ENCODE measurements at regions not wholly inside any gene's neighbourhood (a gene's known extent, or its start where the extent isn't known, plus 50 kb on each side); places are given as distances from the start of the nearest gene placed in this dataset.
"Not testable (repeated sequence)": the region's sequence is repeated elsewhere in the genome, so short reads cannot be mapped to it uniquely, and the experiment has no call there.

- no peaks in the 10 kb centered on the region for H3K36me3 Mint-ChIP-seq (ENCODE audit: low read depth)
- H3K9me3 Mint-ChIP-seq (ENCODE audit: low read depth) = no peaks in the 10 kb centered on the region
- H3K27ac Mint-ChIP-seq (ENCODE audit: unreplicated experiment) = no peak overlapping the region
- no peak overlapping the region for H3K4me3 Mint-ChIP-seq (ENCODE audit: unreplicated experiment)
- DNase-seq (ENCODE audit: low spot score) = no peak
- no peaks in the 10 kb centered on the region for H3K4me1 Mint-ChIP-seq (ENCODE audit: low read depth)
- H3K27me3 Mint-ChIP-seq (ENCODE audit: low read depth) = no peaks in the 10 kb centered on the region
- TF ChIP-seq CTCF (IDR thresholded peaks at IDR 0.05) = no peak
Observed at GRCh38 chr4:137806420-137806819, 274.1 kb upstream of the PCDH18 start.

- Mint-ChIP-seq H3K9me3 (ENCODE audit: low read depth) (no peaks in the 10 kb centered on the region), H3K27ac (ENCODE audit: unreplicated experiment) (no peak overlapping the region), H3K27me3 (ENCODE audit: low read depth) (no peaks in the 10 kb centered on the region), H3K4me3 (ENCODE audit: unreplicated experiment) (no peak overlapping the region), H3K4me1 (ENCODE audit: low read depth) (no peaks in the 10 kb centered on the region), H3K36me3 (ENCODE audit: low read depth) (no peaks in the 10 kb centered on the region)
- DNase-seq (ENCODE audit: low spot score) = no peak
- no peak for TF ChIP-seq CTCF (IDR thresholded peaks at IDR 0.05)
Observed at GRCh38 chr4:137804906-137805495, 272.7 kb upstream of the PCDH18 start.

GRCh38 chr4:137800861-137801260 lies 268.6 kb upstream of the PCDH18 start:
- H3K27ac Mint-ChIP-seq (ENCODE audit: unreplicated experiment) = no peak overlapping the region
- no peak for DNase-seq (ENCODE audit: low spot score)
- H3K4me1 Mint-ChIP-seq (ENCODE audit: low read depth) = no peaks in the 10 kb centered on the region
- no peak overlapping the region for H3K4me3 Mint-ChIP-seq (ENCODE audit: unreplicated experiment)
- H3K36me3 Mint-ChIP-seq (ENCODE audit: low read depth) = no peaks in the 10 kb centered on the region
- no peaks in the 10 kb centered on the region for H3K9me3 Mint-ChIP-seq (ENCODE audit: low read depth)
- H3K27me3 Mint-ChIP-seq (ENCODE audit: low read depth) = no peaks in the 10 kb centered on the region
- TF ChIP-seq CTCF (IDR thresholded peaks at IDR 0.05) = no peak

- H3K4me1 Mint-ChIP-seq (ENCODE audit: low read depth) = no peaks in the 10 kb centered on the region
- TF ChIP-seq CTCF (IDR thresholded peaks at IDR 0.05) = no peak
- H3K27me3 Mint-ChIP-seq (ENCODE audit: low read depth) = no peaks in the 10 kb centered on the region
- no peak overlapping the region for H3K4me3 Mint-ChIP-seq (ENCODE audit: unreplicated experiment)
- H3K36me3 Mint-ChIP-seq (ENCODE audit: low read depth) = no peaks in the 10 kb centered on the region
- DNase-seq (ENCODE audit: low spot score) = no peak
- H3K27ac Mint-ChIP-seq (ENCODE audit: unreplicated experiment) = no peak overlapping the region
- no peaks in the 10 kb centered on the region for H3K9me3 Mint-ChIP-seq (ENCODE audit: low read depth)
Observed at GRCh38 chr4:137794764-137795254, 262.5 kb upstream of the PCDH18 start.

- not testable (repeated sequence) for H3K27me3 Mint-ChIP-seq (ENCODE audit: low read depth); H3K4me3 Mint-ChIP-seq (ENCODE audit: unreplicated experiment); H3K4me1 Mint-ChIP-seq (ENCODE audit: low read depth); DNase-seq (ENCODE audit: low spot score); H3K36me3 Mint-ChIP-seq (ENCODE audit: low read depth); H3K27ac Mint-ChIP-seq (ENCODE audit: unreplicated experiment)
- peaks cover 11% of the 10 kb centered on the region for H3K9me3 Mint-ChIP-seq (ENCODE audit: low read depth)
Observed at GRCh38 chr4:137789263-137789662, 257.0 kb upstream of the PCDH18 start.

GRCh38 chr4:137783923-137784322 lies 251.6 kb upstream of the PCDH18 start:
- H3K4me3 Mint-ChIP-seq (ENCODE audit: unreplicated experiment); H3K36me3 Mint-ChIP-seq (ENCODE audit: low read depth); H3K27me3 Mint-ChIP-seq (ENCODE audit: low read depth); DNase-seq (ENCODE audit: low spot score); H3K4me1 Mint-ChIP-seq (ENCODE audit: low read depth); H3K27ac Mint-ChIP-seq (ENCODE audit: unreplicated experiment): not testable (repeated sequence)
- H3K9me3 Mint-ChIP-seq (ENCODE audit: low read depth) = peaks cover 11% of the 10 kb centered on the region

Measured in chondrocyte (in vitro differentiated cells).